ENCODE measurements at regions not wholly inside any gene's neighbourhood (a gene's known extent, or its start where the extent isn't known, plus 50 kb on each side); places are given as distances from the start of the nearest gene placed in this dataset. TPM values are rescaled to one million over a fixed set of nuclear protein-coding genes. Genes with fewer than 3 reads are reported as not detected.

DNA sequence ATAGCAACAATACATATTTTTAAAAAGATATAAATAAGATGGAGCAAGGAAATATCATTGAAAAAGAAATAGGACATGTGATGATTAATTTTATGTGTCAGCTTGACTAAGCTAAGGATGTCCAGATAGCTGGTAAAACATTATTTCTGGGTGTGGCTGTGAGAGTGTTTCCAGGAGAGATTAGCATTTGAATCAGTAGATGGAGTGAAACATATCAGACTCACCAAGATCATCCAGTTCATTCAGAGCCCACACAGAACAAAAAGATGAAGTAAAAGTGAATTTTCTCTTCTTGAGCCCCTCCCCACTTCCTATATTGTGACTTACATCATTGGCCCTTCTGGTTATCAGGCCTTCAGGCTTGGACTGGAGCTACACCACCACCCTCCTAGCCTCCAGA, 61.6 kb upstream of the TUSC7 start:
- Histone ChIP-seq H3K4me1 (no peaks in the 10 kb centered on the region), H3K27me3 (no peaks in the 10 kb centered on the region), H3K36me3 (no peaks in the 10 kb centered on the region), H3K4me3 (no peak overlapping the region), H3K27ac (no peak overlapping the region), H3K9me3 (no peaks in the 10 kb centered on the region)
- no peak for DNase-seq (ENCODE audit: low spot score in 2 of 2)
- TF ChIP-seq, protein P1, sequence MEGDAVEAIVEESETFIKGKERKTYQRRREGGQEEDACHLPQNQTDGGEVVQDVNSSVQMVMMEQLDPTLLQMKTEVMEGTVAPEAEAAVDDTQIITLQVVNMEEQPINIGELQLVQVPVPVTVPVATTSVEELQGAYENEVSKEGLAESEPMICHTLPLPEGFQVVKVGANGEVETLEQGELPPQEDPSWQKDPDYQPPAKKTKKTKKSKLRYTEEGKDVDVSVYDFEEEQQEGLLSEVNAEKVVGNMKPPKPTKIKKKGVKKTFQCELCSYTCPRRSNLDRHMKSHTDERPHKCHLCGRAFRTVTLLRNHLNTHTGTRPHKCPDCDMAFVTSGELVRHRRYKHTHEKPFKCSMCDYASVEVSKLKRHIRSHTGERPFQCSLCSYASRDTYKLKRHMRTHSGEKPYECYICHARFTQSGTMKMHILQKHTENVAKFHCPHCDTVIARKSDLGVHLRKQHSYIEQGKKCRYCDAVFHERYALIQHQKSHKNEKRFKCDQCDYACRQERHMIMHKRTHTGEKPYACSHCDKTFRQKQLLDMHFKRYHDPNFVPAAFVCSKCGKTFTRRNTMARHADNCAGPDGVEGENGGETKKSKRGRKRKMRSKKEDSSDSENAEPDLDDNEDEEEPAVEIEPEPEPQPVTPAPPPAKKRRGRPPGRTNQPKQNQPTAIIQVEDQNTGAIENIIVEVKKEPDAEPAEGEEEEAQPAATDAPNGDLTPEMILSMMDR (IDR thresholded peaks at IDR 0.05): no peak
- TF ChIP-seq POLR2A (IDR thresholded peaks at IDR 0.05): no peak
- no peak for TF ChIP-seq EP300 (IDR thresholded peaks at IDR 0.05)

Small RNA genes in the stretch of these regions (small RNA-seq; reads per million reads assigned to genes)
- gene RN7SL582P: not detected
